Stomach (tissue), 8 donors: ENCODE measurements at regions not wholly inside any gene's neighbourhood (a gene's known extent, or its start where the extent isn't known, plus 50 kb on each side); places are given as distances from the start of the nearest gene placed in this dataset.

Experiments used
- DNase-seq, 2 donors: peaks; one replicate each; pipeline versions ENCODE4 v3.0.0 to v3.0.0-alpha.2; 2013 to 2019
- H3K27ac ChIP-seq, 5 donors: fragments of 200-600 bp in 4 of 5; sonication (generic) in 4 of 5; one replicate each; pipeline ENCODE4 v1.5.1; 2013 to 2019; ENCODE audit warnings: mild to moderate bottlenecking in 1 of 5, moderate library complexity in 1 of 5
- H3K27me3 ChIP-seq, 3 donors: fragments of 200-600 bp; sonication (generic); one replicate each; pipeline ENCODE4 v1.5.1; 2017 to 2019; ENCODE audit warnings: mixed run types in 1 of 3
- H3K36me3 ChIP-seq, 4 donors: fragments of 200-600 bp; sonication (generic); 1 replicate in 3 of 4; 2 replicates in 1 of 4; pipeline ENCODE4 v1.5.1; 2016 to 2019
- H3K4me1 ChIP-seq, 4 donors: fragments of 200-600 bp; sonication (generic); one replicate each; pipeline ENCODE4 v1.5.1; 2016 to 2019
- H3K4me3 ChIP-seq, 4 donors: fragments of 200-600 bp; sonication (generic) in 3 of 4; one replicate each; pipeline ENCODE4 v1.5.1; 2016 to 2019; ENCODE audit warnings: mild to moderate bottlenecking in 1 of 4
- H3K9me3 ChIP-seq, 4 donors: fragments of 200-600 bp; sonication (generic); one replicate each; pipeline ENCODE4 v1.5.1; 2016 to 2019
- CTCF ChIP-seq, 7 experiments: fragments of 450-650 bp in 4 of 7; fragments of 200-600 bp in 3 of 7; sonication (generic) in 3 of 7; IDR thresholded peaks; one replicate each; pipeline ENCODE4 v1.5.1; 2016 to 2019; ENCODE audit warnings: antibody characterized with exemption in 7 of 7, control low read depth in 2 of 7, mild to moderate bottlenecking in 1 of 7
- EP300 ChIP-seq: sonication (generic); formaldehyde crosslinking; IDR thresholded peaks from one replicate; pipeline ENCODE4 v1.6.1; 2017; ENCODE audit warnings: antibody characterized with exemption
- POLR2A ChIP-seq, 4 donors: fragments of 450-650 bp; IDR thresholded peaks; one replicate each; pipeline ENCODE4 v1.6.1; 2016; ENCODE audit warnings: antibody characterized with exemption in 4 of 4, control low read depth in 2 of 4, mild to moderate bottlenecking in 1 of 4, moderate library complexity in 1 of 4
- POLR2AphosphoS5 ChIP-seq, 3 donors: sonication (generic); formaldehyde crosslinking; IDR thresholded peaks; one replicate each; pipeline ENCODE4 v1.6.1; 2016; ENCODE audit warnings: antibody characterized with exemption in 3 of 3
- WGBS, 5 donors: extraction: QIAGEN DNeasy Blood & Tissue Kit in 3 of 5; methylation state at CpG; one replicate each; pipeline versions ENCODE4 v1.1.5 to v1.1.7; 2013 to 2018; 5-methylcytosine and 5-hydroxymethylcytosine counted together
- intact Hi-C: fragments of 100-400 bp; cut with DNase I; formaldehyde crosslinking; loops from one replicate; pipeline ENCODE4 v1.15.1; 2023; ENCODE audit warnings: low total_unique reads
- donor health status: healthy with polysubstance abuse.
- donor health status: Bipolar disorder and iron deficiency.
- donor health status: healthy.

GRCh38 chr1:187773168-187773567 lies 944.4 kb downstream of the PLA2G4A start:
- no peak for DNase-seq
- no peaks in the 10 kb centered on the region for H3K4me1 ChIP-seq
- H3K4me3 ChIP-seq, result no peak overlapping the region
- no peaks in the 10 kb centered on the region for H3K9me3 ChIP-seq
- intact Hi-C loops, result no loop called here
- no peaks in the 10 kb centered on the region for H3K27me3 ChIP-seq
- TF ChIP-seq POLR2AphosphoS5 (IDR thresholded peaks at IDR 0.05), result no peak
- TF ChIP-seq POLR2A (IDR thresholded peaks at IDR 0.05), result no peak
- no peak for TF ChIP-seq EP300
- TF ChIP-seq CTCF (IDR thresholded peaks at IDR 0.05), result no peak
- WGBS, 5 donors, result 69 to 96% (median 84%) methylated on average over 5 of the region's 5 CpGs
- H3K36me3 ChIP-seq, result no peaks in the 10 kb centered on the region
- H3K27ac ChIP-seq, result no peak overlapping the region

- 58 to 64% (median 62%) methylated on average over 3 of the region's 3 CpGs for WGBS, 5 donors
- no peak overlapping the region for H3K27ac ChIP-seq
- DNase-seq, result no peak
- H3K27me3 ChIP-seq, result no peaks in the 10 kb centered on the region
- no peaks in the 10 kb centered on the region for H3K36me3 ChIP-seq
- H3K4me3 ChIP-seq, result no peak overlapping the region
- intact Hi-C loops, result no loop called here
- TF ChIP-seq POLR2AphosphoS5 (IDR thresholded peaks at IDR 0.05) (no peak), POLR2A (IDR thresholded peaks at IDR 0.05) (no peak), EP300 (no peak), CTCF (IDR thresholded peaks at IDR 0.05) (no peak)
- no peaks in the 10 kb centered on the region for H3K4me1 ChIP-seq
- H3K9me3 ChIP-seq, result no peaks in the 10 kb centered on the region
These were observed 959.0 kb downstream of the PLA2G4A start for GRCh38 chr1:187787736-187788135.

GRCh38 chr1:187788718-187789117 lies 960.0 kb downstream of the PLA2G4A start:
- TF ChIP-seq CTCF (IDR thresholded peaks at IDR 0.05), result no peak
- no peak for TF ChIP-seq EP300
- no peak for TF ChIP-seq POLR2AphosphoS5 (IDR thresholded peaks at IDR 0.05)
- no peak for TF ChIP-seq POLR2A (IDR thresholded peaks at IDR 0.05)
- Histone ChIP-seq H3K36me3 (no peaks in the 10 kb centered on the region), H3K27me3 (no peaks in the 10 kb centered on the region), H3K4me1 (no peaks in the 10 kb centered on the region), H3K9me3 (no peaks in the 10 kb centered on the region), H3K27ac (no peak overlapping the region), H3K4me3 (no peak overlapping the region)
- DNase-seq, result no peak
- 57 to 76% (median 64%) methylated on average over 2 of the region's 2 CpGs for WGBS, 5 donors
- intact Hi-C loops, result no loop called here

GRCh38 chr1:187790724-187791123 lies 962.0 kb downstream of the PLA2G4A start:
- intact Hi-C loops, result no loop called here

More at GRCh38 chr1:187790724-187791123, 962.0 kb downstream of the PLA2G4A start:
- Histone ChIP-seq H3K9me3 (no peaks in the 10 kb centered on the region), H3K27me3 (no peaks in the 10 kb centered on the region), H3K4me1 (no peaks in the 10 kb centered on the region), H3K36me3 (no peaks in the 10 kb centered on the region), H3K4me3 (no peak overlapping the region), H3K27ac (no peak overlapping the region)
- 75 to 91% (median 88%) methylated on average over 1 of the region's 1 CpG for WGBS, 5 donors
- no peak for DNase-seq
- TF ChIP-seq POLR2AphosphoS5 (IDR thresholded peaks at IDR 0.05), result no peak
- no peak for TF ChIP-seq CTCF (IDR thresholded peaks at IDR 0.05)
- no peak for TF ChIP-seq POLR2A (IDR thresholded peaks at IDR 0.05)
- no peak for TF ChIP-seq EP300
